ENCODE measurements at regions not wholly inside any gene's neighbourhood (a gene's known extent, or its start where the extent isn't known, plus 50 kb on each side); places are given as distances from the start of the nearest gene placed in this dataset.

DNA sequence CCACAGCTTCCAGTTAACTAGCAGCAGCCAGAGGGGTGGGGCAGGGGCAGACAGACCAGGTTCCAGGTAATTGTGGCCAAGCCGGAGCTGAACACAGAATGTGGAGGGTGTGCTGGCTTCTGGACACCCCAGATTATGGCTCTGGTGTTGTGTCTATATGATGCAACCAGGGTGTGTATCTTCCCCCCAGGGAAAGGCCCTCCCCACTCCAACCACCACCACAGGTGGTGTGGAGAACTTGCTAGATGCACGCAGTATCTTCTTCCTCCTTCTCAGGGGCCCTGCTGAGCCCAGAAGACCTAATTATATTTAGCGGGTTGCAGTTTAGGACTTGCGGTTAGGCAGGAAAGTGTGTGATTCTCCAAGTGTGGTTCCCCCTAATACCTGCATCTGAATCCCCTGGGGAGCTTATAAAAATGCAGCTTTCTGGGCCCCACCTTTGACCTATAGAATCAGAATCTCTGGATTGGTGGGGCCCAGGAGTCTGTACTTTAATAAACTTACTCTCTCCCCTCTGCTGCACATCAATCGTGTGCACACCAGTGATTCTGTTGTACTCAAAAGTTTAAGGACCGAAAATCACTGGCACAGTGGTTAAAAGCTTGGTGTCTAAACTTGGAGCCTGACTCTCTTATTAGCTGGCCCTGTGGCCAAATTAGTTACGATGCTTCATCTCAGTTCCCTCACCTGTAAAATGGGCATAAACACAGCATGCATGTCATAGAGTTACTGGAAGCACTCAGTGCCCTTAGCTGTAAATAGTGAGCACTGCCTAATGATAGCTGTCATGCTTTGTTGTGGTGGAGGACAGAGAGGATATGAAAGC is 379.1 kb upstream of the PROK2 start:
- TF ChIP-seq, protein P1, sequence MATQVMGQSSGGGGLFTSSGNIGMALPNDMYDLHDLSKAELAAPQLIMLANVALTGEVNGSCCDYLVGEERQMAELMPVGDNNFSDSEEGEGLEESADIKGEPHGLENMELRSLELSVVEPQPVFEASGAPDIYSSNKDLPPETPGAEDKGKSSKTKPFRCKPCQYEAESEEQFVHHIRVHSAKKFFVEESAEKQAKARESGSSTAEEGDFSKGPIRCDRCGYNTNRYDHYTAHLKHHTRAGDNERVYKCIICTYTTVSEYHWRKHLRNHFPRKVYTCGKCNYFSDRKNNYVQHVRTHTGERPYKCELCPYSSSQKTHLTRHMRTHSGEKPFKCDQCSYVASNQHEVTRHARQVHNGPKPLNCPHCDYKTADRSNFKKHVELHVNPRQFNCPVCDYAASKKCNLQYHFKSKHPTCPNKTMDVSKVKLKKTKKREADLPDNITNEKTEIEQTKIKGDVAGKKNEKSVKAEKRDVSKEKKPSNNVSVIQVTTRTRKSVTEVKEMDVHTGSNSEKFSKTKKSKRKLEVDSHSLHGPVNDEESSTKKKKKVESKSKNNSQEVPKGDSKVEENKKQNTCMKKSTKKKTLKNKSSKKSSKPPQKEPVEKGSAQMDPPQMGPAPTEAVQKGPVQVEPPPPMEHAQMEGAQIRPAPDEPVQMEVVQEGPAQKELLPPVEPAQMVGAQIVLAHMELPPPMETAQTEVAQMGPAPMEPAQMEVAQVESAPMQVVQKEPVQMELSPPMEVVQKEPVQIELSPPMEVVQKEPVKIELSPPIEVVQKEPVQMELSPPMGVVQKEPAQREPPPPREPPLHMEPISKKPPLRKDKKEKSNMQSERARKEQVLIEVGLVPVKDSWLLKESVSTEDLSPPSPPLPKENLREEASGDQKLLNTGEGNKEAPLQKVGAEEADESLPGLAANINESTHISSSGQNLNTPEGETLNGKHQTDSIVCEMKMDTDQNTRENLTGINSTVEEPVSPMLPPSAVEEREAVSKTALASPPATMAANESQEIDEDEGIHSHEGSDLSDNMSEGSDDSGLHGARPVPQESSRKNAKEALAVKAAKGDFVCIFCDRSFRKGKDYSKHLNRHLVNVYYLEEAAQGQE (IDR thresholded peaks at IDR 0.05; ENCODE audit: insufficient read depth in 1 of 2, low read depth in 2 of 2, low read length in 1 of 2), result no peak
- TF ChIP-seq TCF7L2 (IDR thresholded peaks at IDR 0.05; ENCODE audit: low read depth, low read length), result no peak
- TF ChIP-seq, protein P2, sequence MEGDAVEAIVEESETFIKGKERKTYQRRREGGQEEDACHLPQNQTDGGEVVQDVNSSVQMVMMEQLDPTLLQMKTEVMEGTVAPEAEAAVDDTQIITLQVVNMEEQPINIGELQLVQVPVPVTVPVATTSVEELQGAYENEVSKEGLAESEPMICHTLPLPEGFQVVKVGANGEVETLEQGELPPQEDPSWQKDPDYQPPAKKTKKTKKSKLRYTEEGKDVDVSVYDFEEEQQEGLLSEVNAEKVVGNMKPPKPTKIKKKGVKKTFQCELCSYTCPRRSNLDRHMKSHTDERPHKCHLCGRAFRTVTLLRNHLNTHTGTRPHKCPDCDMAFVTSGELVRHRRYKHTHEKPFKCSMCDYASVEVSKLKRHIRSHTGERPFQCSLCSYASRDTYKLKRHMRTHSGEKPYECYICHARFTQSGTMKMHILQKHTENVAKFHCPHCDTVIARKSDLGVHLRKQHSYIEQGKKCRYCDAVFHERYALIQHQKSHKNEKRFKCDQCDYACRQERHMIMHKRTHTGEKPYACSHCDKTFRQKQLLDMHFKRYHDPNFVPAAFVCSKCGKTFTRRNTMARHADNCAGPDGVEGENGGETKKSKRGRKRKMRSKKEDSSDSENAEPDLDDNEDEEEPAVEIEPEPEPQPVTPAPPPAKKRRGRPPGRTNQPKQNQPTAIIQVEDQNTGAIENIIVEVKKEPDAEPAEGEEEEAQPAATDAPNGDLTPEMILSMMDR (IDR thresholded peaks at IDR 0.05), result no peak
- no peak for TF ChIP-seq SIN3A (IDR thresholded peaks at IDR 0.05; ENCODE audit: borderline replicate concordance, insufficient read depth, low read depth, low read length)
- TF ChIP-seq POLR2AphosphoS5 (IDR thresholded peaks at IDR 0.05; ENCODE audit: low read depth, low read length), result no peak
